NCI-H345 treated with DMSO at 0.1 percent for 48 hours (cell line): ENCODE measurements at regions not wholly inside any gene's neighbourhood (a gene's known extent, or its start where the extent isn't known, plus 50 kb on each side); places are given as distances from the start of the nearest gene placed in this dataset.
A peak's percentile ranks its signal among the peaks of the same experiment; 100 is the strongest.

Experiments
- DNase-seq: peaks from one replicate; lab custom pipeline; 2025; ENCODE audit not compliant: unreplicated experiment; lab: John Stamatoyannopoulos, UW

- DNase-seq = no peak
These were observed 76.8 kb upstream of the PITRM1 start for GRCh38 chr10:3249307-3249889.

DNA sequence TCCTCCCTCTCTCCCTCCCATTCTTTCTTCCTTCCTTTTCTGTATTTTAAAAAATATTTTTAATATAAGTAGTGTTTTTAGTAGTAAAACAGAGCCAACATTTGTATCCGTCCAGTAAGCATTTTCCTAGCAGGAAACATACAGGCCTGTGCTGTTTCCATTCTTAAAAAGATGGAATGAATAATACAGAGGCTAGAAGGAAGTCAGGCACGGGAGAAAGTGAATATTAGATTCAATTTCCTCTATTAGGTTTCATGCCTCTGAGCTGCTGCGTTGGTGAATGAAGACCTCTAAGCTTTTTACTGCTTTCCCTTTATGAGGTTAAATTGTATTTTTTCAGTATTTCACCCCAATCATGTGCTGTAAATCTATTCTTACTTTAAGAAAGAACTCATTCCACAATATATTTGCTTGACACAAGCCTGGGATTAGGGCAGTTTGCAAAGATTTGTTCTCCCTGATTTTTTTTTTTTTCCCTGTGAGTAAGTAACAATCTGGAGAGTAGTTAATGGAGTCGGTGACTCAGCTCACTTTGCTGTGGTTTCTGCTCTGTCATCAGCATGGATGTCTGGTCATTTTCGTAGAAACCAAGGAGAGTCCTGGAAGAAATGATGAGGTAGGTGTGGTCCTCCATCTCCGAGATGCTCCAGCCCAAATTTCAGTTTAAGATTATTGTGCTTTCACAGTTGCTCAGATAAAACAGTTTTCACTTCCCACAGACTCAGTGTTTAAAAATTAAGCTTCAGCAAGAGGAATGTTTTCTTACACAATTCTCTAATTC is 76.1 kb upstream of the PITRM1 start:
- no peak for DNase-seq

- no peak for DNase-seq
These were observed 72.8 kb upstream of the PITRM1 start for GRCh38 chr10:3245395-3245794.

GRCh38 chr10:3241967-3242650 is 69.5 kb upstream of the PITRM1 start:
- no peak for DNase-seq

GRCh38 chr10:3241274-3241921 is 68.8 kb upstream of the PITRM1 start:
- DNase-seq = peak; percentile 23

GRCh38 chr10:3239920-3240894 is 67.6 kb upstream of the PITRM1 start:
- DNase-seq = no peak

DNA sequence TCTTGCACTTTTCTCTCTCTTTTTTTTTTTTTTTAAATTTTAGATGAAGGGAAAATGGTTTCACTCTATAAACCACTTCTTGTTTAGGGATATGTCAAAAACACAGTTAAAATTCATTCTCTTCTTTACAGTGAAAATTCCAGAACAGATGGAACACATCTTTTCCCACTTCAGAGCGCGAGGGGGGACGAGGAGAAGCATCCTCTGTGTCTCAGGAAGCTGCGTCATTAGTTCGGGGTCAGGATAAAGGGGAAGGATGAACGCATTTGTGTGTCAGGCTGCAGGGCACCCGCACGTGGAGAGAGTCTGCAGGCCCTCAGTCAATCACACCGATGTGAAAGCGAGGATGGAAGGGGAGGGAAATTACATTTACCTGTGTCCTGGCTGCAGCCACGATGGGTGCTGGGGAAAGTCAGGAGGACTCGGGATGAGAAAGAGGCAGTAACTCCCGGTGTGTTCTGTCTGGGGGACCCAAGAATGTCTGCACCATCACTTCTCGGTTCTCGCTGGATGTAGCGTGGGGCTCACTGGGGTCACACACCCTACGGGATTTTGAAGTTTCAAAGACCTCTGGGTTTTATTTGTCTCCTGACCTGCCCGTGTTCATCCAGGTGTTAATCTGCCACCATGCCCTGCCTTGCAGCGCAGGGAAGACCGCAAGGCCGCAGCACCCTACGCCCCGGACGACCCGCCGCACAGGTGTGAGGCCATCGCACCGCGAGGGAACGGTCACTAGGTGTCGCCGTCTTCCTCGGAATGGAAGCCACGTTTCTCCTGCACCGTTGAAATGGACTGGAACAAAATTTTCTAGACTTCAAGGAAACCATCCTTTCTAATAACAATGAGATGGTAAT is 66.7 kb upstream of the PITRM1 start:
- DNase-seq = no peak

DNA sequence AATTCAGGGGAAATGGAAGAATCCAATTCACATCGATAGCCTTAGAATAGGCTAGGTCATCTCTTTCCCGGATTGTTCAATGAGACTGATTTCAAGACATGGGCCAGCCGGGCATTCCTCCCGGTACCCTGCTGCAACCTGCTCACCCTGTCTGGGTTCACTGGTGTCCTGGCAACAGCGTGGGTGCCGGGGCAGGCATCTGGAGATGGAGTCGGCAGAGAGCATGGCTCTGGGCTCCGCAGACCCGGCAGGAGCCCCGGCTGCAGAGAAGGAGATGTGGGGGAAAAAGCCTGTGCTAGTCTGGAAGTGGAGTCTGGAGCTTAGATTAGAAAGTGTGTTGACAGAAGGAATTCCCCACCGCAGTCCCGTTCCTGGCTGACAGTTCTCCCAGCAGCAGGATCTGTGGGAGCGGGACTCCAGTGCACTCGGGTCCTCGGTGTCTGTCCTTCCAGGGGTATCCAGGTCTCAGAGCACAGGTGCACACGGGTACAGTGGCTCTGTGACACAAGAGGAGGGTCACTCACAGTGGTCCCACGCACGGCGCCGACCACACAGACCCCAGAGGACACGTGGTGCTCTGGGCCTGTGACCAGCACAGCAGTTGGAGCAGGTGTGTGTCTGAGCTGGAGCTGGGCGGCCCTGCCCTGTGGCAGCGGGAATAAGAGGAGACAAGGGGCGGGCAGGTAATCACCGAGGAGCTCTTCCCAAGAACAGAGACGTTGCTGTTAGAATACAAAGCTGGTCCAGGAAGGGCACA is 65.7 kb upstream of the PITRM1 start:
- no peak for DNase-seq

GRCh38 chr10:3237530-3237929 is 64.9 kb upstream of the PITRM1 start:
- DNase-seq = no peak

DNA sequence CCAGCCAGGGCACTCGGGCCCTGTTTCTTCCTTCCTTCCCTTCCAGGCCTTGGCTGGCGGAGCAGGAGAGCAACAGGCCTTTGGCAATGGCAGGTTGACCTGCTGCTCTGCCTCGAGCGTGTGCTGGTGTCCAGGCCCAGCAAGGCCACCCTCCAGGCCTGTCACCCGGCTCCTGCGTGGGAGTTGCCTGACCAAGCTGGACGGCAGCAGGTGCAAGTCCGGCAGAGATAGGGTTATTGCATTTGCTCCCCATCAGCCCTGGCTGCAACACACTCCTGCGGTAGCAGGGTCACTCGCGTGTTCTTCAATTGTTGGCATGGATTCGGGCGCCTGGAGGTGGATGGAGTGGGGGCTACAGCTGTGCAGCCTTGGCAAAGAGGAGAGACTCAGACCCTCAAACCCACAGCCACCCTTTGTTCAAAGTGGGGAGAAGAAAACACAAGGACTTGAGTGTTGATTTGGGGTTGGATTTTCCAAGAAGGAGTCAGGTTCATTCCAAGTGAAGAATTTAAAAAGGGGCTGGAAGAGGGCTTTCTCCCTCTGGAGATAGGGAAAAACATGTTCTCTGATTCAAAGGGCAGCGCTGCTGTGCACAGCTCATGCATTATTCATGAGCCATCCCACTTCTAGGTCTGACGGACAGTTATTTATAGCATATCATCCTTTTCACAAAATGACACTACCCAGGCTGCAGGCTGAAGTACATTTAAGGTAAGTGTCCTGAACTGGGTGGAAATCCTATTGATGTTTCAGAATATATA is 64.2 kb upstream of the PITRM1 start:
- no peak for DNase-seq

GRCh38 chr10:3235996-3236510 is 63.5 kb upstream of the PITRM1 start:
- no peak for DNase-seq

DNA sequence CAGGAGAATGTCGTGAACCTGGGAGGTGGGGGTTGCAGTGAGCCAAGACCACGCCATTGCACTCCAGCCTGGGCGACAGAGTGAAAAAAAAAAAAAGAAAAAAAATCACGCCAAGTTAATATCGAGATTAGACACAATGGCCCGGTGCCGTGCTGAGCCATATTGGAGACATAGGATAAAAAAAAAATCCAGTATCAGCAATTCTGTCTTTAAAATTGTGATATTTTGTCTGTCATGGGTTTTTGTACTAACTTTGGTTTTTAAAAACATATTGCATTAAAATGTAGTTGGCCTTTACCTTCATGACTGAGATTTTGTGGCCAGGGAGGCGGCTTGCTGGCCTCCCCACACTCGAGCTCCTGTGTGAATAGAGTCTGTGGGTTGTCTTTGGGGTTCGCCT is 62.8 kb upstream of the PITRM1 start:
- no peak for DNase-seq

DNA sequence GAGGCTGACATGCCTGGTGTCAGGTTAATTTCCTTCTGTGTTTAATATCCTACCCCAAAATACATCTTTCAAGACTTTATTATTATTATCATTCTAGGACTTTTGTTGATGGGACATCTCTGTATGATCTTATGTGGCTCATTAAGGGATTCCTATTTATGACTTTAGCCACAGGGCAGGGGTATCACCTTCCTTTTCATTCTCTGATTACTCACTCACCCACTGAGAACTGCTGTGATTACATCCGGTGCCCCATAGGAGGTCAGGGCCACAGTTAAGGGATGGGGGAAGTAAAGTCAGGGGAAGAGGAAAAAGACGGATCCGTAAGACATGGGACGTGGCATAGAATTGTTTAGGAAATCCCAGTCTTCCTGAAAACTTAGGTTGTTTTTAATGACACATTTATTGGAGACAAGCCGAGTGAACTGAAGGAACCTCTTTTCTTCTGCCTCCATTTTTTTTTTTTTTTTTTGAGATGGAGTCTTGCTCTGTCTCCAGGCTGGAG is 61.0 kb upstream of the PITRM1 start:
- DNase-seq = no peak

GRCh38 chr10:3231951-3232730 is 59.6 kb upstream of the PITRM1 start:
- DNase-seq = no peak

GRCh38 chr10:3229815-3230214 is 57.2 kb upstream of the PITRM1 start:
- DNase-seq = no peak

DNA sequence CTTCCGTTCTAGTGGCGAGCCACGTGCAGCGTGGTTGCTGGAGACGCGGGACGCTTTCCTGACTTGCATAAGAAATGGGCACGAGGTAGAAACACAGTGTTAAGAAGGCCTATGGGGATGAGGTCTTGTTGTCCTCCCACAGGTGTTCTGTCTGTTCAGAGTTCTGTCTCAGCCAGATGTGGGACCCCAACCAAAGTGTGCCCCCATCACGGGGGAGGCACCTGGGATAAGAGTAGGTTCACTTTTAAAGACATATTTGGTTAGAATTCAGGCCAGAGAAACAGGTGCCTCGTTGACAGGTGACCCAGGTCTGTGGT is 56.0 kb upstream of the PITRM1 start:
- no peak for DNase-seq
